NB4 (cell line): ENCODE measurements at regions not wholly inside any gene's neighbourhood (a gene's known extent, or its start where the extent isn't known, plus 50 kb on each side); places are given as distances from the start of the nearest gene placed in this dataset.

ENCODE experiments used
- DNase-seq: peaks from one replicate; pipeline ENCODE4 v3.0.0; 2010; ENCODE audit warnings: low read depth
- H3K4me3 ChIP-seq: one replicate; pipeline ENCODE4 v1.5.1; 2011; ENCODE audit warnings: mild to moderate bottlenecking, low read depth, low read length, moderate library complexity
- MYC ChIP-seq: IDR thresholded peaks from 2 replicates; pipeline ENCODE4 v1.6.1; 2011; ENCODE audit warnings: low read depth, low read length
- POLR2A ChIP-seq: IDR thresholded peaks from 2 replicates; pipeline ENCODE4 v1.6.1; 2011; ENCODE audit warnings: mild to moderate bottlenecking; ENCODE audit not compliant: insufficient read length; ENCODE audit errors: extremely low read depth
- TF ChIP-seq, protein P1 (sequence below): IDR thresholded peaks from 2 replicates; pipeline ENCODE4 v1.6.1; 2011; ENCODE audit warnings: low read depth, low read length
- TF ChIP-seq, protein P2 (sequence below): IDR thresholded peaks from one replicate; pipeline ENCODE4 v1.5.1; 2012; ENCODE audit warnings: low read depth, low read length

DNA sequence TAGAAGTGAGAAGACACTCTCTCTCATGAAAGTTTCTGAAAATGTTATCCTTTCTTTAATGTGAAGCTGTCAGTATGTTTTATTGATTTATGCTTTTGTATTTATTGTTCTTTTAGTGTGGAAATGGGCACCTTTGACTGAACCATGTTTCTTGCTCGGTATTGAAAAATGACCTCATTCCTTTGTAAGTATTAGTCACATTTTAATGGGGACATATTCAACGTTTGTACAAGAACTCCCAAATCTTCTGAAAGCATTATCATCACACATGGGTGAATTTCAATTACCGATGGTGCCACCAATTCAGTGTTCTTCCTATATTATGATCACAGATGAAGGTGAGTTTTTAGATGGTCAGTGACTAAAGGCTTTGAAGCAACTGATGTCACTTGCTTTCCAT, 371.8 kb upstream of the GCFC2 start:
- DNase-seq: no peak
- TF ChIP-seq MYC: no peak
- TF ChIP-seq POLR2A: no peak
- TF ChIP-seq, protein P1, sequence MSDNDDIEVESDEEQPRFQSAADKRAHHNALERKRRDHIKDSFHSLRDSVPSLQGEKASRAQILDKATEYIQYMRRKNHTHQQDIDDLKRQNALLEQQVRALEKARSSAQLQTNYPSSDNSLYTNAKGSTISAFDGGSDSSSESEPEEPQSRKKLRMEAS: no peak
- TF ChIP-seq, protein P2, sequence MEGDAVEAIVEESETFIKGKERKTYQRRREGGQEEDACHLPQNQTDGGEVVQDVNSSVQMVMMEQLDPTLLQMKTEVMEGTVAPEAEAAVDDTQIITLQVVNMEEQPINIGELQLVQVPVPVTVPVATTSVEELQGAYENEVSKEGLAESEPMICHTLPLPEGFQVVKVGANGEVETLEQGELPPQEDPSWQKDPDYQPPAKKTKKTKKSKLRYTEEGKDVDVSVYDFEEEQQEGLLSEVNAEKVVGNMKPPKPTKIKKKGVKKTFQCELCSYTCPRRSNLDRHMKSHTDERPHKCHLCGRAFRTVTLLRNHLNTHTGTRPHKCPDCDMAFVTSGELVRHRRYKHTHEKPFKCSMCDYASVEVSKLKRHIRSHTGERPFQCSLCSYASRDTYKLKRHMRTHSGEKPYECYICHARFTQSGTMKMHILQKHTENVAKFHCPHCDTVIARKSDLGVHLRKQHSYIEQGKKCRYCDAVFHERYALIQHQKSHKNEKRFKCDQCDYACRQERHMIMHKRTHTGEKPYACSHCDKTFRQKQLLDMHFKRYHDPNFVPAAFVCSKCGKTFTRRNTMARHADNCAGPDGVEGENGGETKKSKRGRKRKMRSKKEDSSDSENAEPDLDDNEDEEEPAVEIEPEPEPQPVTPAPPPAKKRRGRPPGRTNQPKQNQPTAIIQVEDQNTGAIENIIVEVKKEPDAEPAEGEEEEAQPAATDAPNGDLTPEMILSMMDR: no peak
- H3K4me3 ChIP-seq: no peak overlapping the region

DNA sequence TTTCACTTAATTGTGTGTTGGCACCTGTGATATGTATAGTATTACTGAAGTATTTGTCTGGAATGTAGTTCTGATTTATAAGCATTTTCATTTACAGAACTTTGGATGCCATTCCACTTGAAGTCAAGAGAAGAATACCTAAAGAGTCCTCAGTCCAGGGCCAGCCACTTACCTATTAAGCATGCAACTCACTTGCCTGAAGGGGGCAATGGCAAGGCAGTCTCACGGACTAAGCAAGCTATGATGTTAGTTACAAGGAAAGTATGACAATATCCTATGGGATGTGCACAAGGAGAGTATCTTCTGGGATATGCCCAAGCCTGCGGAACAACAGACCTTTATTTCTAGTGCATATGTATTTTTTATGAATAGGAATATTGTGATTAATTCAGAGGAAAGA, 369.4 kb upstream of the GCFC2 start:
- TF ChIP-seq MYC (no peak), POLR2A (no peak)
- TF ChIP-seq, protein P2: no peak
- TF ChIP-seq, protein P1: no peak
- no peak overlapping the region for H3K4me3 ChIP-seq
- DNase-seq: no peak

DNA sequence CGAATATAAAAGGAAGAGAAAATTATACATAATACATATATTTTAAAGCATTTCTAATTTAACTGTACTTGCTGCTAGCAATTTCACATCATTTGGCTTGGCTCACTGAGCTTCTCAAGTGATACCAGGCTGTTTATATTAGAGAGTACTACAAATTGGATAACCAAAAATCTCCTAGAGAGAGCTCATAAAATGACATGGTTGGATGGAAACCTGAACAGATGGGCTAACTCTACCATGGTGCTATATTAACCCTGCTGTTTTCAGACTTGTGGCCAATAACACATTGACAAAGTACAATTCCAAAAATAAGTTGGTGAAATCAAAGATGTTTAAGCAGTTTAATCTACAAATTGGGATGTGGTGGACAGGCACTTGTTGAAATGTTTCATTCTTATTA, 364.4 kb upstream of the GCFC2 start:
- TF ChIP-seq POLR2A (no peak), MYC (no peak)
- TF ChIP-seq, protein P2: no peak
- TF ChIP-seq, protein P1: no peak
- no peak overlapping the region for H3K4me3 ChIP-seq
- no peak for DNase-seq

DNA sequence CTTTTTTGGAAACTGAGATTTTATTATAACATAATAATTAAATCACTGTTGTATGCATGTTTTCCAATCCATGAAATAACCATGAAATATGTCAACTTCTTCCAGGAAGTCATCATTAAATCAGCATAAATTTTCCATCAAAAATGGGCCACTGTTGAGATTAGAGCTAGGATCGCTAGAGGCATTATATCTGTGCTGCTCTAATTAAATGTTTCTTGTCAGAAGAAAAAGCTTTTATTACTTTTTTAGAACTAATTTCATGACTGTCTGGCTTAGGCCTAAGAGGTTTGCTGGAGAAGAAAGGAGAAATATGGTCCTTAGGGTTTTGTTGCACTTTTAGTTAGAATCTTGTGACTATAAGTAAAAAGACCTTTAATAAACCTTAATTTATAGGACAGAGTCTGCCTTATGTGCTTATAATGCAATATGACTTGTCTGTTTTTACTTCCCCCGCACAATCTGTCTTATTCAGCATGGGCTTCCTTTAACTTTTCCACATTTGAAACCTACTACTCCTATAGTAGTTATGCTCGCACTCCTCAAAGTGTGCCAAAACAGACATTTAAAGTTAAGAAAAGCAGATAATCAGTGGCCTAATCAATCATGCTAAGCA, 363.4 kb upstream of the GCFC2 start:
- no peak for TF ChIP-seq POLR2A
- TF ChIP-seq, protein P2: no peak
- TF ChIP-seq MYC: no peak
- TF ChIP-seq, protein P1: no peak

DNA sequence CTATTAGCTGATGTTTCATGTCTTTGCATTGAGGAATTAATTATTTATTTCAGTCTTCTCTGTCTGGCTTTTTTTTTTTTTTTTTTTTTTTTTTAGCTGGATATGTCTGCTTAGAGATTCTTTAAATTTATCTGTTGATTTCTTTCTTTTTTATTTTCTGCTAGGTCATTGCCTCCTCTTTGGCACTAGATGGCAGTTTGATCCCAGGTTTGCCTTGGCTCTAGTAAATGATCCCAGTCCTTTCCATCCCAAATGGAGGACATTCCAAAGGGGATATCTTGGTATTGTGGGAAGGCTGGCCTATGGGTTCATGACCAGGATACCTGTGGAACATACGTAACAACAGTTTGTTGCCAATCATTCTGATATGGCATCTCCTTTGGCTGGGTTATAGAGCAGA, 339.5 kb upstream of the GCFC2 start:
- no peak for DNase-seq
- TF ChIP-seq, protein P2: no peak
- no peak for TF ChIP-seq POLR2A
- TF ChIP-seq, protein P1: no peak
- no peak for TF ChIP-seq MYC
- no peak overlapping the region for H3K4me3 ChIP-seq

More for the DNA sequence above, 363.4 kb upstream of the GCFC2 start:
- H3K4me3 ChIP-seq: no peak overlapping the region
- DNase-seq: no peak

DNA sequence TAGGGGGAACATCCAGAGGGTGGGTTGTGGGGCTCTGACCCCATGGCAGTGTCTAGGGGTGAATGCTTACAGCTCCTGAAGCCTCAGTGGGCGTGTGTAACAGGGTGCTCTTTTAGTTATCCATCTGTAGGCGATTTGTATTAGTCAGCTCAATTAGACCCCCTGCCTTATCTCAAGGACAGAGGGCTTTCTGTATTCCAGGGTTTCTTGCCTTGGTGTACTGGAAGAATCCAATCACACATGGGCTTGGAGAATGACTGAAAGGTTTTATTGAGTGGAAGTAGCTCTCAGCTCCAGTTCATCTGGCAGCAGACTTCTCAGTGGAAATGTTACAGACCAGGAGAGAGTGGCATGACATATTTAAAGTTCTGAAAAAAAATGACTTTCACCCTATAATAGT, 334.0 kb upstream of the GCFC2 start:
- no peak for DNase-seq
- no peak for TF ChIP-seq POLR2A
- no peak for TF ChIP-seq MYC
- TF ChIP-seq, protein P2: no peak
- TF ChIP-seq, protein P1: no peak
- no peak overlapping the region for H3K4me3 ChIP-seq
